ENCODE measurements at regions not wholly inside any gene's neighbourhood (a gene's known extent, or its start where the extent isn't known, plus 50 kb on each side); places are given as distances from the start of the nearest gene placed in this dataset.
"Not testable (repeated sequence)": the region's sequence is repeated elsewhere in the genome, so short reads cannot be mapped to it uniquely, and the experiment has no call there.

GRCh38 chr6:51139950-51140385 is 321.3 kb downstream of the TFAP2B start:
- no peak for DNase-seq (ENCODE audit: low read depth, low spot score)

GRCh38 chr6:51141080-51141479 is 322.4 kb downstream of the TFAP2B start:
- no peak for DNase-seq (ENCODE audit: low read depth, low spot score)

GRCh38 chr6:51147756-51148155 is 329.1 kb downstream of the TFAP2B start:
- DNase-seq (ENCODE audit: low read depth, low spot score) = no peak

- no peak for DNase-seq (ENCODE audit: low read depth, low spot score)
Observed at GRCh38 chr6:51152594-51152993, 333.9 kb downstream of the TFAP2B start.

GRCh38 chr6:51153109-51153508 is 334.4 kb downstream of the TFAP2B start:
- no peak for DNase-seq (ENCODE audit: low read depth, low spot score)

GRCh38 chr6:51154925-51155324 is 336.3 kb downstream of the TFAP2B start:
- DNase-seq (ENCODE audit: low read depth, low spot score) = not testable (repeated sequence)

- not testable (repeated sequence) for DNase-seq (ENCODE audit: low read depth, low spot score)
Observed at GRCh38 chr6:51159260-51159659, 340.6 kb downstream of the TFAP2B start.

- no peak for DNase-seq (ENCODE audit: low read depth, low spot score)
Observed at GRCh38 chr6:51161752-51162151, 343.1 kb downstream of the TFAP2B start.

GRCh38 chr6:51163843-51164529 is 345.3 kb downstream of the TFAP2B start:
- DNase-seq (ENCODE audit: low read depth, low spot score) = no peak

GRCh38 chr6:51166914-51167313 is 348.2 kb downstream of the TFAP2B start:
- DNase-seq (ENCODE audit: low read depth, low spot score) = no peak

- DNase-seq (ENCODE audit: low read depth, low spot score) = no peak
Observed at GRCh38 chr6:51167468-51167867, 348.8 kb downstream of the TFAP2B start.

- no peak for DNase-seq (ENCODE audit: low read depth, low spot score)
Observed at GRCh38 chr6:51182827-51183226, 364.2 kb downstream of the TFAP2B start.

GRCh38 chr6:51184046-51184445 is 365.4 kb downstream of the TFAP2B start:
- DNase-seq (ENCODE audit: low read depth, low spot score) = no peak

- not testable (repeated sequence) for DNase-seq (ENCODE audit: low read depth, low spot score)
Observed at GRCh38 chr6:51193163-51193562, 374.5 kb downstream of the TFAP2B start.

- no peak for DNase-seq (ENCODE audit: low read depth, low spot score)
Observed at GRCh38 chr6:51199105-51199552, 380.5 kb downstream of the TFAP2B start.

GRCh38 chr6:51199733-51200260 is 381.1 kb downstream of the TFAP2B start:
- no peak for DNase-seq (ENCODE audit: low read depth, low spot score)

GRCh38 chr6:51200676-51201075 is 382.0 kb downstream of the TFAP2B start:
- DNase-seq (ENCODE audit: low read depth, low spot score) = no peak

GRCh38 chr6:51202653-51203052 is 384.0 kb downstream of the TFAP2B start:
- DNase-seq (ENCODE audit: low read depth, low spot score) = not testable (repeated sequence)

- DNase-seq (ENCODE audit: low read depth, low spot score) = no peak
Observed at GRCh38 chr6:51203504-51203903, 384.8 kb downstream of the TFAP2B start.

GRCh38 chr6:51206686-51207085 is 388.0 kb downstream of the TFAP2B start:
- not testable (repeated sequence) for DNase-seq (ENCODE audit: low read depth, low spot score)

- no peak for DNase-seq (ENCODE audit: low read depth, low spot score)
Observed at GRCh38 chr6:51209651-51210050, 391.0 kb downstream of the TFAP2B start.

- no peak for DNase-seq (ENCODE audit: low read depth, low spot score)
Observed at GRCh38 chr6:51213811-51214210, 395.1 kb downstream of the TFAP2B start.

GRCh38 chr6:51214442-51214841 is 395.8 kb downstream of the TFAP2B start:
- DNase-seq (ENCODE audit: low read depth, low spot score) = no peak

Measured in smooth muscle cell of the brain vasculature (primary cell).